Activated CD4-positive, alpha-beta T cell treated with anti-CD3 and anti-CD28 coated beads for 36 hours (primary cell): ENCODE measurements at regions not wholly inside any gene's neighbourhood (a gene's known extent, or its start where the extent isn't known, plus 50 kb on each side); places are given as distances from the start of the nearest gene placed in this dataset.

Experiments
- ATAC-seq: fragments of 200-7000 bp; cut with Tn5 transposase; one replicate; pipeline ENCODE4 v1.10.0; 2021; ENCODE audit warnings: mild to moderate bottlenecking, moderate library complexity
- CTCF ChIA-PET: fragments of 350-600 bp; sonication (Branson Sonifier 250); formaldehyde crosslinking; loops from one replicate; lab custom pipeline; 2021; ENCODE audit warnings: antibody characterized with exemption; lab: Charles Lee
- POLR2A ChIA-PET: fragments of 350-600 bp; sonication (Branson Sonifier 250); formaldehyde crosslinking; loops from one replicate; lab custom pipeline; 2021; ENCODE audit warnings: antibody characterized with exemption, inconsistent platforms; lab: Charles Lee
- DNase-seq: peaks from one replicate; pipeline ENCODE4 v3.0.0-alpha.2; 2020
- H3K27ac Mint-ChIP-seq: one replicate; pipeline ENCODE4 v1.8.0; 2021; ENCODE audit warnings: mixed read lengths
- H3K27me3 Mint-ChIP-seq: one replicate; pipeline ENCODE4 v1.8.0; 2021; ENCODE audit warnings: mixed read lengths
- H3K36me3 Mint-ChIP-seq: one replicate; pipeline ENCODE4 v1.8.0; 2021; ENCODE audit warnings: low read depth, mixed read lengths
- H3K4me1 Mint-ChIP-seq: one replicate; pipeline ENCODE4 v1.8.0; 2021; ENCODE audit warnings: mixed read lengths
- H3K4me3 Mint-ChIP-seq: one replicate; pipeline ENCODE4 v1.8.0; 2021; ENCODE audit warnings: mild to moderate bottlenecking, moderate library complexity, mixed read lengths
- H3K9me3 Mint-ChIP-seq: one replicate; pipeline ENCODE4 v1.8.0; 2021; ENCODE audit warnings: low read depth, mixed read lengths
- intact Hi-C, 2 experiments: fragments of 100-400 bp; cut with DNase I in 1 of 2; cut with micrococcal nuclease in 1 of 2; formaldehyde crosslinking; loops; one replicate each; pipeline versions ENCODE4 v1.14.2 to v1.15.1; 2022 to 2024; cut with DNase I, micrococcal nuclease

- no peaks in the 10 kb centered on the region for H3K36me3 Mint-ChIP-seq
- H3K9me3 Mint-ChIP-seq: peaks cover 1% of the 10 kb centered on the region
- POLR2A ChIA-PET: no interaction called here
- H3K27ac Mint-ChIP-seq: no peak overlapping the region
- H3K4me3 Mint-ChIP-seq: no peak overlapping the region
- H3K27me3 Mint-ChIP-seq: no peaks in the 10 kb centered on the region
- no peak for ATAC-seq
- CTCF ChIA-PET: no interaction called here
- intact Hi-C loops: no loop called here
- DNase-seq: no peak
- peaks cover 59% of the 10 kb centered on the region for H3K4me1 Mint-ChIP-seq
Observed at GRCh38 chr11:95676308-95676707, 113.3 kb downstream of the FAM76B start.

- Mint-ChIP-seq H3K9me3 (peaks cover 1% of the 10 kb centered on the region), H3K4me3 (no peak overlapping the region), H3K27me3 (no peaks in the 10 kb centered on the region), H3K4me1 (peaks cover 52% of the 10 kb centered on the region), H3K27ac (peak overlapping the region; percentile 2), H3K36me3 (no peaks in the 10 kb centered on the region)
- CTCF ChIA-PET: interaction anchor here (0.6 kb wide), 1 partner anchor 11 kb away, joined by 3 read pairs; no protein-coding TSS in a partner anchor
- ATAC-seq: no peak
- POLR2A ChIA-PET: no interaction called here
- no peak for DNase-seq
- intact Hi-C loops: no loop called here
Observed at GRCh38 chr11:95675585-95675984, 114.0 kb downstream of the FAM76B start.

GRCh38 chr11:95674657-95675358 is 114.8 kb downstream of the FAM76B start:
- ChIA-PET CTCF (interaction anchor here (0.6 to 1.4 kb wide), 3 partner anchors 11 to 79 kb away, joined by 3 to 5 read pairs (median 4); no protein-coding TSS in a partner anchor), POLR2A (no interaction called here)
- H3K36me3 Mint-ChIP-seq: no peaks in the 10 kb centered on the region
- ATAC-seq (peak; percentile 92), DNase-seq (peak; percentile 70)
- peaks cover 1% of the 10 kb centered on the region for H3K9me3 Mint-ChIP-seq
- intact Hi-C loops: no loop called here
- peak overlapping the region; percentile 39 for H3K27ac Mint-ChIP-seq
- H3K27me3 Mint-ChIP-seq: no peaks in the 10 kb centered on the region
- peaks cover 44% of the 10 kb centered on the region for H3K4me1 Mint-ChIP-seq
- H3K4me3 Mint-ChIP-seq: no peak overlapping the region

GRCh38 chr11:95671768-95672167 is 117.8 kb downstream of the FAM76B start:
- Mint-ChIP-seq H3K4me1 (peaks cover 31% of the 10 kb centered on the region), H3K36me3 (no peaks in the 10 kb centered on the region), H3K27me3 (no peaks in the 10 kb centered on the region), H3K9me3 (peaks cover 4% of the 10 kb centered on the region), H3K4me3 (no peak overlapping the region), H3K27ac (no peak overlapping the region)
- intact Hi-C loops: no loop called here
- CTCF ChIA-PET: interaction anchor here (2.1 kb wide), 1 partner anchor 33 kb away, joined by 7 read pairs; no protein-coding TSS in a partner anchor
- POLR2A ChIA-PET: no interaction called here
- ATAC-seq: no peak
- no peak for DNase-seq

GRCh38 chr11:95668131-95668530 is 121.5 kb downstream of the FAM76B start:
- ChIA-PET POLR2A (no interaction called here), CTCF (no interaction called here)
- ATAC-seq (no peak), DNase-seq (no peak)
- peaks cover 2% of the 10 kb centered on the region for H3K36me3 Mint-ChIP-seq
- H3K27me3 Mint-ChIP-seq: no peaks in the 10 kb centered on the region
- peaks cover 2% of the 10 kb centered on the region for H3K4me1 Mint-ChIP-seq
- peaks cover 11% of the 10 kb centered on the region for H3K9me3 Mint-ChIP-seq
- no peak overlapping the region for H3K27ac Mint-ChIP-seq
- H3K4me3 Mint-ChIP-seq: no peak overlapping the region
- intact Hi-C loops: no loop called here

GRCh38 chr11:95661162-95661561 is 128.4 kb downstream of the FAM76B start:
- Mint-ChIP-seq H3K27me3 (no peaks in the 10 kb centered on the region), H3K4me3 (no peak overlapping the region), H3K9me3 (peaks cover 11% of the 10 kb centered on the region), H3K27ac (no peak overlapping the region), H3K4me1 (peaks cover 25% of the 10 kb centered on the region), H3K36me3 (peaks cover 2% of the 10 kb centered on the region)
- intact Hi-C loops: no loop called here
- ChIA-PET CTCF (no interaction called here), POLR2A (no interaction called here)
- no peak for DNase-seq
- peak; percentile 55 for ATAC-seq

GRCh38 chr11:95660038-95660437 is 129.5 kb downstream of the FAM76B start:
- ChIA-PET POLR2A (no interaction called here), CTCF (no interaction called here)
- intact Hi-C loops: no loop called here
- Mint-ChIP-seq H3K27me3 (no peaks in the 10 kb centered on the region), H3K4me1 (peaks cover 25% of the 10 kb centered on the region), H3K9me3 (peaks cover 4% of the 10 kb centered on the region), H3K4me3 (no peak overlapping the region), H3K27ac (no peak overlapping the region), H3K36me3 (no peaks in the 10 kb centered on the region)
- DNase-seq: no peak
- ATAC-seq: no peak

GRCh38 chr11:95659088-95659487 is 130.5 kb downstream of the FAM76B start:
- DNase-seq (no peak), ATAC-seq (no peak)
- Mint-ChIP-seq H3K9me3 (peaks cover 4% of the 10 kb centered on the region), H3K4me1 (peaks cover 25% of the 10 kb centered on the region), H3K27ac (no peak overlapping the region), H3K36me3 (no peaks in the 10 kb centered on the region), H3K27me3 (no peaks in the 10 kb centered on the region), H3K4me3 (no peak overlapping the region)
- intact Hi-C loops: no loop called here
- ChIA-PET POLR2A (no interaction called here), CTCF (no interaction called here)

GRCh38 chr11:95655536-95655935 is 134.0 kb downstream of the FAM76B start:
- intact Hi-C loops: no loop called here
- H3K4me3 Mint-ChIP-seq: no peak overlapping the region
- H3K27ac Mint-ChIP-seq: no peak overlapping the region
- no peaks in the 10 kb centered on the region for H3K9me3 Mint-ChIP-seq
- peaks cover 18% of the 10 kb centered on the region for H3K4me1 Mint-ChIP-seq
- POLR2A ChIA-PET: no interaction called here
- H3K36me3 Mint-ChIP-seq: peaks cover 2% of the 10 kb centered on the region
- no peak for DNase-seq
- peaks cover 4% of the 10 kb centered on the region for H3K27me3 Mint-ChIP-seq
- no peak for ATAC-seq
- CTCF ChIA-PET: no interaction called here

GRCh38 chr11:95653680-95654079 is 135.9 kb downstream of the FAM76B start:
- Mint-ChIP-seq H3K4me1 (peaks cover 2% of the 10 kb centered on the region), H3K36me3 (peaks cover 2% of the 10 kb centered on the region), H3K4me3 (no peak overlapping the region), H3K27ac (no peak overlapping the region), H3K9me3 (no peaks in the 10 kb centered on the region), H3K27me3 (peaks cover 4% of the 10 kb centered on the region)
- CTCF ChIA-PET: no interaction called here
- DNase-seq (no peak), ATAC-seq (no peak)
- POLR2A ChIA-PET: no interaction called here
- intact Hi-C loops: no loop called here

- ChIA-PET CTCF (no interaction called here), POLR2A (no interaction called here)
- Mint-ChIP-seq H3K27ac (no peak overlapping the region), H3K4me1 (no peaks in the 10 kb centered on the region), H3K4me3 (no peak overlapping the region), H3K36me3 (peaks cover 2% of the 10 kb centered on the region), H3K27me3 (peaks cover 4% of the 10 kb centered on the region), H3K9me3 (no peaks in the 10 kb centered on the region)
- no peak for ATAC-seq
- intact Hi-C loops: no loop called here
- DNase-seq: no peak
Observed at GRCh38 chr11:95653099-95653498, 136.5 kb downstream of the FAM76B start.

GRCh38 chr11:95652002-95652472 is 137.5 kb downstream of the FAM76B start:
- CTCF ChIA-PET: no interaction called here
- Mint-ChIP-seq H3K27me3 (peaks cover 4% of the 10 kb centered on the region), H3K4me1 (no peaks in the 10 kb centered on the region), H3K9me3 (no peaks in the 10 kb centered on the region), H3K27ac (no peak overlapping the region), H3K4me3 (no peak overlapping the region), H3K36me3 (peaks cover 2% of the 10 kb centered on the region)
- DNase-seq: no peak
- no peak for ATAC-seq
- POLR2A ChIA-PET: no interaction called here
- intact Hi-C loops: no loop called here
